ENCODE measurements at regions not wholly inside any gene's neighbourhood (a gene's known extent, or its start where the extent isn't known, plus 50 kb on each side); places are given as distances from the start of the nearest gene placed in this dataset.

GRCh38 chr6:15841937-15842726, 179.3 kb upstream of the DTNBP1 start (continued):
- no peak for TF ChIP-seq CUX1 (IDR thresholded peaks at IDR 0.05; ENCODE audit: insufficient replicate concordance, low read depth, low read length)

- Histone ChIP-seq H3K4me3 (no peak overlapping the region), H3K9me3 (replicated peaks; ENCODE audit: control insufficient read depth, insufficient read depth, low read length) (no peaks in the 10 kb centered on the region), H3K27me3 (replicated peaks in 1 of 2; ENCODE audit: control insufficient read depth in 2 of 2, insufficient read depth in 2 of 2, low read length in 1 of 2) (no peaks in the 10 kb centered on the region), H4K20me1 (ENCODE audit: control insufficient read depth, insufficient read depth) (no peaks in the 10 kb centered on the region), H3K79me2 (ENCODE audit: control insufficient read depth, insufficient read depth, low read length) (no peaks in the 10 kb centered on the region), H3K27ac (ENCODE audit: control insufficient read depth, insufficient read depth) (no peak overlapping the region), H3K9ac (ENCODE audit: control insufficient read depth, insufficient read depth, low read length) (no peak overlapping the region), H3K4me1 (ENCODE audit: control insufficient read depth, insufficient read depth, low read length) (peaks cover under 1% of the 10 kb centered on the region; the same call in 1 of the 2 replicates), H2AFZ (ENCODE audit: control insufficient read depth, low read depth, low read length) (no peak overlapping the region), H3K4me2 (ENCODE audit: control insufficient read depth, insufficient read depth) (no peak overlapping the region), H3K36me3 (ENCODE audit: control insufficient read depth in 2 of 2, insufficient read depth in 2 of 2, low read length in 1 of 2) (no peaks in the 10 kb centered on the region)
- no peak for ATAC-seq
- no peak for DNase-seq (ENCODE audit: low read depth, low spot score)
- POLR2A ChIA-PET = no interaction called here
- in situ Hi-C loops (cut with MboI) = no loop called here
- no TSS peak for BruUV-seq (replicated peaks)
- CTCF ChIA-PET = interaction anchor here (1.0 kb wide), 1 partner anchor 9 kb away, joined by 3 read pairs; no protein-coding TSS in a partner anchor
- no peak for TF ChIP-seq KDM1A (IDR thresholded peaks at IDR 0.05; ENCODE audit: borderline replicate concordance)
- no peak for TF ChIP-seq BCLAF1 (IDR thresholded peaks at IDR 0.05)
- no peak for TF ChIP-seq NKRF (conservative IDR thresholded peaks at IDR 0.05)
- TF ChIP-seq STAT1 (conservative IDR thresholded peaks at IDR 0.05) = no peak
- no peak for TF ChIP-seq STAT3 (IDR thresholded peaks at IDR 0.05; ENCODE audit: low read depth, low read length)
- TF ChIP-seq ESRRA (IDR thresholded peaks at IDR 0.05; ENCODE audit: low read length) = no peak
- TF ChIP-seq MEF2B (IDR thresholded peaks at IDR 0.05; ENCODE audit: partially characterized antibody, poor library complexity, severe bottlenecking) = no peak
- no peak for TF ChIP-seq SP1 (IDR thresholded peaks at IDR 0.05; ENCODE audit: low read depth, low read length)
- SMC1A ChIA-PET (ENCODE audit: uncharacterized antibody, unreplicated experiment) = interaction anchor here (0.5 to 1.9 kb wide), 6 partner anchors 11 to 149 kb away, joined by 3 to 7 read pairs (median 3); no protein-coding TSS in a partner anchor
- RAD21 ChIA-PET (ENCODE audit: unreplicated experiment) = interaction anchor here (1.3 kb wide), 1 partner anchor 9 kb away, joined by 3 read pairs; no protein-coding TSS in a partner anchor
- no peak for FAIRE-seq
- intact Hi-C loops (cut with micrococcal nuclease; ENCODE audit: unreplicated experiment) = no loop called here
- 61% methylated on average over 5 of the region's 5 CpGs for WGBS (ENCODE audit: insufficient coverage, insufficient replicate concordance, low lambda C conversion rate, missing lambda C conversion rate)
These were observed 177.2 kb upstream of the DTNBP1 start for GRCh38 chr6:15839969-15840541.

Measured in GM12878 (cell line).